K562 (cell line): ENCODE measurements at regions not wholly inside any gene's neighbourhood (a gene's known extent, or its start where the extent isn't known, plus 50 kb on each side); places are given as distances from the start of the nearest gene placed in this dataset.

Source experiments
- ATAC-seq: fragments of 200-7000 bp; cut with Tn5 transposase; 3 replicates; pipeline ENCODE4 v1.9.1; 2020; ENCODE audit warnings: moderate library complexity
- BruUV-seq: library from RNA; stranded (reverse); fragments of 400-500 nt; replicated peaks from 2 replicates; lab custom pipeline; 2021; lab: Mats Ljungman, UMichigan
- CTCF ChIA-PET: fragments of 300-600 bp; formaldehyde crosslinking; extraction: SDS; loops from one replicate; lab custom pipeline; 2021; ENCODE audit warnings: low intra/inter-chr PET ratio; lab: Yijun Ruan, JAX
- POLR2A ChIA-PET: fragments of 300-600, 350-650 bp; sonication (Branson Sonifier 250); formaldehyde crosslinking; extraction: SDS; loops from one replicate; lab custom pipeline; 2021; ENCODE audit warnings: antibody characterized with exemption, inconsistent platforms; lab: Yijun Ruan, JAX
- DNase-seq, 4 experiments: peaks; one replicate each; pipeline versions ENCODE4 v3.0.0 to v3.0.0-alpha.2; 2011 to 2018; ENCODE audit warnings: low spot score in 3 of 4, mixed read lengths in 3 of 4; ENCODE audit errors: extremely low read depth in 1 of 4
- FAIRE-seq: peaks from 2 replicates; lab custom pipeline; 2011; peaks lifted over from hg19 to GRCh38; lab: Jason Lieb, UNC
- H2AFZ ChIP-seq: 2 replicates; pipeline ENCODE4 v1.6.0; 2011; ENCODE audit warnings: low read depth, low read length, control low read depth, inconsistent platforms
- H3K27ac ChIP-seq: fragments of 200-600 bp; 3 replicates; pipeline ENCODE4 v1.8.0; 2011; ENCODE audit warnings: low read depth, mild to moderate bottlenecking, control low read depth, inconsistent platforms, low read length, moderate library complexity, mixed read lengths; ENCODE audit errors: extremely low read depth
- H3K27me3 ChIP-seq, 2 experiments: fragments of 300-600 bp in 1 of 2; 2 replicates in 1 of 2; 3 replicates in 1 of 2; pipeline versions ENCODE4 v1.6.0 to v1.8.0; 2011; ENCODE audit warnings: inconsistent platforms in 2 of 2, low read length in 2 of 2, mild to moderate bottlenecking in 1 of 2, mixed read lengths in 1 of 2, moderate library complexity in 1 of 2; ENCODE audit not compliant: control insufficient read depth in 2 of 2, insufficient read depth in 2 of 2
- H3K36me3 ChIP-seq: fragments of 300-600 bp; 3 replicates; pipeline ENCODE4 v1.8.0; 2011; ENCODE audit warnings: mild to moderate bottlenecking, low read length, inconsistent platforms; ENCODE audit not compliant: control insufficient read depth, insufficient read depth
- H3K4me1 ChIP-seq, 2 experiments: fragments of 200-600 bp in 1 of 2; replicated peaks in 1 of 2; 2 replicates in 1 of 2; 3 replicates in 1 of 2; pipeline versions ENCODE4 v1.5.1 to v1.8.0; 2011; ENCODE audit warnings: inconsistent platforms in 2 of 2, low read length in 2 of 2, mild to moderate bottlenecking in 1 of 2, mixed read lengths in 1 of 2, moderate library complexity in 1 of 2; ENCODE audit not compliant: control insufficient read depth in 2 of 2, insufficient read depth in 2 of 2
- H3K4me2 ChIP-seq: 2 replicates; pipeline ENCODE4 v1.6.1; 2011; ENCODE audit warnings: low read length, control low read depth, inconsistent platforms, mixed read lengths; ENCODE audit not compliant: insufficient read depth
- H3K4me3 ChIP-seq: fragments of 200-600 bp; sonication (generic), shearing (Covaris generic); 2 replicates; pipeline ENCODE4 v1.5.1; 2016; ENCODE audit warnings: control low read depth, inconsistent platforms
- H3K79me2 ChIP-seq: fragments of 200-600 bp; 3 replicates; pipeline ENCODE4 v1.8.0; 2011; ENCODE audit warnings: low read length, inconsistent platforms; ENCODE audit not compliant: control insufficient read depth, insufficient read depth
- H3K9ac ChIP-seq, 2 experiments: 2 replicates each; pipeline versions ENCODE4 v1.6.0 to v1.6.1; 2011; ENCODE audit warnings: low read depth in 2 of 2, low read length in 2 of 2, control low read depth in 1 of 2, inconsistent platforms in 1 of 2, mild to moderate bottlenecking in 1 of 2, mixed read lengths in 1 of 2; ENCODE audit not compliant: insufficient read depth in 1 of 2
- H3K9me1 ChIP-seq: one replicate; pipeline ENCODE4 v1.6.0; 2011; ENCODE audit warnings: inconsistent platforms, mild to moderate bottlenecking, low read length, moderate library complexity; ENCODE audit not compliant: control insufficient read depth, insufficient read depth
- H3K9me3 ChIP-seq: replicated peaks from 2 replicates; pipeline ENCODE4 v1.5.1; 2011; ENCODE audit warnings: low read depth, low read length, inconsistent platforms; ENCODE audit not compliant: control insufficient read depth, insufficient read depth
- H4K20me1 ChIP-seq: replicated peaks from 2 replicates; pipeline ENCODE4 v1.6.1; 2011; ENCODE audit warnings: low read length, inconsistent platforms, mixed read lengths; ENCODE audit not compliant: control insufficient read depth, insufficient read depth
- CREB5 ChIP-seq: fragments of 250-450 bp; sonication (Bioruptor Pico); IDR thresholded peaks from 2 replicates; pipeline ENCODE4 v1.5.0; 2020; ENCODE audit warnings: mild to moderate bottlenecking
- FOXA1 ChIP-seq: fragments of 450-650 bp; IDR thresholded peaks from 2 replicates; pipeline ENCODE4 v1.6.1; 2016; ENCODE audit warnings: mild to moderate bottlenecking, borderline replicate concordance
- HMGXB4 ChIP-seq: sonication (generic); formaldehyde crosslinking; IDR thresholded peaks from 2 replicates; pipeline ENCODE4 v1.8.1; 2023; ENCODE audit warnings: mild to moderate bottlenecking, missing genetic modification reagents
- NCOR1 ChIP-seq: fragments of 450-650 bp; IDR thresholded peaks from 2 replicates; pipeline ENCODE4 v1.6.1; 2016; ENCODE audit warnings: mild to moderate bottlenecking, moderate library complexity
- TCF15 ChIP-seq: fragments of 250-450 bp; sonication (Bioruptor Pico); IDR thresholded peaks from 2 replicates; pipeline ENCODE4 v1.8.0; 2022; ENCODE audit warnings: moderate library complexity, mild to moderate bottlenecking, inconsistent platforms
- WGBS: fragments of 100-300 bp; shearing (Covaris generic); methylation state at CpG from one replicate; pipeline ENCODE4 v1.1.6; 2016; ENCODE audit warnings: low coverage, mixed read lengths; ENCODE audit not compliant: insufficient coverage; ENCODE audit errors: missing lambda C conversion rate; 5-methylcytosine and 5-hydroxymethylcytosine counted together
- in situ Hi-C: fragments of 300-500 bp; cut with MboI; formaldehyde crosslinking; loops from 4 replicates; pipeline ENCODE4 v1.15.0; 2018; ENCODE audit warnings: inconsistent platforms, mixed read lengths
- intact Hi-C: fragments of 100-400 bp; cut with micrococcal nuclease; formaldehyde crosslinking; loops from 2 replicates; pipeline ENCODE4 v1.14.2; 2022

- Histone ChIP-seq H2AFZ (no peak overlapping the region), H3K4me2 (no peak overlapping the region), H3K9me3 (no peaks in the 10 kb centered on the region), H3K36me3 (no peaks in the 10 kb centered on the region), H3K9ac (no peak overlapping the region), H3K27ac (no peak overlapping the region), H3K4me3 (no peak overlapping the region), H4K20me1 (no peaks in the 10 kb centered on the region), H3K9me1 (no peaks in the 10 kb centered on the region), H3K4me1 (no peaks in the 10 kb centered on the region), H3K79me2 (no peaks in the 10 kb centered on the region), H3K27me3 (peaks cover 0 to 5% of the 10 kb centered on the region in 2 experiments; a peak in 1 of 5 replicates)
- ATAC-seq (no peak), DNase-seq (no peak), FAIRE-seq (no peak)
- in situ Hi-C loops = no loop called here
- intact Hi-C loops = no loop called here
- no TSS peak for BruUV-seq
- no peak for TF ChIP-seq FOXA1
- no peak for TF ChIP-seq HMGXB4 (CRISPR knock-in tag)
- TF ChIP-seq TCF15 = no peak
- TF ChIP-seq NCOR1 = no peak
- TF ChIP-seq CREB5 (CRISPR knock-in tag) = no peak
- ChIA-PET CTCF (no interaction called here), POLR2A (no interaction called here)
- 2% methylated on average over 15 of the region's 15 CpGs for WGBS
Observed at GRCh38 chr9:87233899-87234455, 263.7 kb upstream of the DAPK1 start.
